Large intestine (tissue), 3 donors: ENCODE measurements at regions not wholly inside any gene's neighbourhood (a gene's known extent, or its start where the extent isn't known, plus 50 kb on each side); places are given as distances from the start of the nearest gene placed in this dataset.

Experiments
- DNase-seq, 2 donors: peaks; one replicate each; pipeline versions ENCODE4 v3.0.0 to v3.0.0-alpha.2; 2013
- H3K27ac ChIP-seq: one replicate; pipeline ENCODE4 v1.5.1; 2013; ENCODE audit warnings: low read length
- H3K27me3 ChIP-seq: 2 replicates; pipeline ENCODE4 v1.6.1; 2013; ENCODE audit warnings: low read length; ENCODE audit not compliant: control insufficient read depth, insufficient read depth
- H3K36me3 ChIP-seq: 2 replicates; pipeline ENCODE4 v1.6.1; 2013; ENCODE audit warnings: low read length; ENCODE audit not compliant: control insufficient read depth, insufficient read depth
- H3K4me1 ChIP-seq: one replicate; pipeline ENCODE4 v1.6.1; 2013; ENCODE audit warnings: low read length; ENCODE audit not compliant: control insufficient read depth, insufficient read depth
- H3K4me3 ChIP-seq: one replicate; pipeline ENCODE4 v1.5.1; 2013; ENCODE audit warnings: low read length
- H3K9me3 ChIP-seq: one replicate; pipeline ENCODE4 v1.6.1; 2013; ENCODE audit warnings: mild to moderate bottlenecking, low read depth, low read length, moderate library complexity; ENCODE audit not compliant: control insufficient read depth
- WGBS: methylation state at CpG from one replicate; pipeline ENCODE4 v1.1.5; 2013; ENCODE audit warnings: low lambda C conversion rate; ENCODE audit not compliant: insufficient coverage; 5-methylcytosine and 5-hydroxymethylcytosine counted together

GRCh38 chrY:8151561-8151960 lies 1185.7 kb upstream of the TSPY4 start:
- Histone ChIP-seq H3K27ac (no peak overlapping the region), H3K27me3 (no peaks in the 10 kb centered on the region), H3K9me3 (no peaks in the 10 kb centered on the region), H3K36me3 (no peaks in the 10 kb centered on the region), H3K4me1 (no peaks in the 10 kb centered on the region), H3K4me3 (no peak overlapping the region)
- no peak for DNase-seq

GRCh38 chrY:8128578-8128977 lies 1208.7 kb upstream of the TSPY4 start:
- H3K9me3 ChIP-seq = peaks cover 7% of the 10 kb centered on the region
- no CpG with 5 or more reads among the region's 23 CpGs for WGBS
- no peaks in the 10 kb centered on the region for H3K27me3 ChIP-seq
- no peak for DNase-seq
- no peaks in the 10 kb centered on the region for H3K36me3 ChIP-seq
- H3K27ac ChIP-seq = no peak overlapping the region
- H3K4me1 ChIP-seq = no peaks in the 10 kb centered on the region
- no peak overlapping the region for H3K4me3 ChIP-seq

GRCh38 chrY:8125907-8126571 lies 1211.2 kb upstream of the TSPY4 start:
- no peak for DNase-seq
- no CpG with 5 or more reads among the region's 12 CpGs for WGBS
- no peak overlapping the region for H3K4me3 ChIP-seq

GRCh38 chrY:8121825-8122224 lies 1210.3 kb upstream of the AMELY start:
- WGBS = no CpG with 5 or more reads among the region's 1 CpG
- no peak overlapping the region for H3K27ac ChIP-seq
- no peak for DNase-seq

More at GRCh38 chrY:8125907-8126571, 1211.2 kb upstream of the TSPY4 start:
- Histone ChIP-seq H3K36me3 (no peaks in the 10 kb centered on the region), H3K27me3 (no peaks in the 10 kb centered on the region), H3K9me3 (peaks cover 7% of the 10 kb centered on the region), H3K4me1 (no peaks in the 10 kb centered on the region), H3K27ac (no peak overlapping the region)

GRCh38 chrY:8094429-8094828 lies 1182.9 kb upstream of the AMELY start:
- Histone ChIP-seq H3K9me3 (no peaks in the 10 kb centered on the region), H3K4me3 (no peak overlapping the region), H3K27ac (no peak overlapping the region), H3K36me3 (no peaks in the 10 kb centered on the region), H3K27me3 (no peaks in the 10 kb centered on the region), H3K4me1 (no peaks in the 10 kb centered on the region)
- no CpG with 5 or more reads among the region's 1 CpG for WGBS
- no peak for DNase-seq

More at GRCh38 chrY:8121825-8122224, 1210.3 kb upstream of the AMELY start:
- Histone ChIP-seq H3K36me3 (no peaks in the 10 kb centered on the region), H3K27me3 (no peaks in the 10 kb centered on the region), H3K4me3 (no peak overlapping the region), H3K4me1 (no peaks in the 10 kb centered on the region), H3K9me3 (no peaks in the 10 kb centered on the region)

- WGBS = no CpG with 5 or more reads among the region's 1 CpG
- Histone ChIP-seq H3K27ac (no peak overlapping the region), H3K4me3 (no peak overlapping the region), H3K4me1 (no peaks in the 10 kb centered on the region), H3K9me3 (no peaks in the 10 kb centered on the region), H3K36me3 (no peaks in the 10 kb centered on the region), H3K27me3 (no peaks in the 10 kb centered on the region)
- no peak for DNase-seq
These were observed 1181.4 kb upstream of the AMELY start for GRCh38 chrY:8092926-8093325.

- H3K27me3 ChIP-seq = no peaks in the 10 kb centered on the region
- H3K9me3 ChIP-seq = no peaks in the 10 kb centered on the region
- no peak overlapping the region for H3K4me3 ChIP-seq
- H3K36me3 ChIP-seq = no peaks in the 10 kb centered on the region
- no peaks in the 10 kb centered on the region for H3K4me1 ChIP-seq
- H3K27ac ChIP-seq = no peak overlapping the region
- no peak for DNase-seq
These were observed 1174.4 kb upstream of the AMELY start for GRCh38 chrY:8085925-8086324.

- Histone ChIP-seq H3K4me1 (no peaks in the 10 kb centered on the region), H3K9me3 (no peaks in the 10 kb centered on the region), H3K27me3 (no peaks in the 10 kb centered on the region), H3K4me3 (no peak overlapping the region), H3K27ac (no peak overlapping the region), H3K36me3 (no peaks in the 10 kb centered on the region)
- WGBS = no CpG with 5 or more reads among the region's 2 CpGs
- no peak for DNase-seq
These were observed 1172.6 kb upstream of the AMELY start for GRCh38 chrY:8084192-8084591.

- Histone ChIP-seq H3K9me3 (no peaks in the 10 kb centered on the region), H3K27me3 (no peaks in the 10 kb centered on the region), H3K4me3 (no peak overlapping the region), H3K4me1 (no peaks in the 10 kb centered on the region), H3K27ac (no peak overlapping the region), H3K36me3 (no peaks in the 10 kb centered on the region)
- no peak for DNase-seq
These were observed 1169.6 kb upstream of the AMELY start for GRCh38 chrY:8081151-8081550.

- no peaks in the 10 kb centered on the region for H3K27me3 ChIP-seq
- H3K4me1 ChIP-seq = no peaks in the 10 kb centered on the region
- H3K36me3 ChIP-seq = no peaks in the 10 kb centered on the region
- H3K27ac ChIP-seq = no peak overlapping the region
- H3K9me3 ChIP-seq = no peaks in the 10 kb centered on the region
- WGBS = no CpG with 5 or more reads among the region's 2 CpGs
- DNase-seq = no peak
- no peak overlapping the region for H3K4me3 ChIP-seq
These were observed 1153.7 kb upstream of the AMELY start for GRCh38 chrY:8065220-8065619.

GRCh38 chrY:8064500-8064899 lies 1152.9 kb upstream of the AMELY start:
- Histone ChIP-seq H3K27me3 (no peaks in the 10 kb centered on the region), H3K36me3 (no peaks in the 10 kb centered on the region), H3K9me3 (no peaks in the 10 kb centered on the region), H3K27ac (no peak overlapping the region), H3K4me1 (no peaks in the 10 kb centered on the region), H3K4me3 (no peak overlapping the region)
- no peak for DNase-seq
- WGBS = no CpG with 5 or more reads among the region's 4 CpGs
